ENCODE measurements at regions not wholly inside any gene's neighbourhood (a gene's known extent, or its start where the extent isn't known, plus 50 kb on each side); places are given as distances from the start of the nearest gene placed in this dataset.

DNA sequence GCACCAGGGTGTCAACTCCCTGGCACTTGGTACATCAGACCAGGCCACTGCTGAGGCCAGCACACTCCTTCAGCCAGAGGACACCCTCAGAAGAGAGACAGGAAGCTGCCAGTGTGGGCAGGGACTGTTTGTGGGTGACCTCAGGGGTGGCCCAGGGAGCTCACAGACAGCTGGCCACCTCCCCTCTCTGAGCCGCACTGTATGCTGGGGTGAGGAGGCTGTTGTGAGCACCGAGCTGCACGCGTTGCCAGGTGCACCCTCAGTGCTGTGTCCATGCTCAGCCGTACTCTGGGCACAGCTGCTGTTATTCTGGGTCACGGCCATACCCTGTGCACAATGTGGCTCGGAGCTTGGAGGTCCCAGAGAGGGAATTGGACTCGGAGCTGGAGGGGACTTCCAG, 61.5 kb upstream of the NANOS1 start:
- Histone ChIP-seq H3K36me3 (ENCODE audit: low read length) (no peaks in the 10 kb centered on the region), H4K20me1 (ENCODE audit: low read depth, low read length) (no peaks in the 10 kb centered on the region), H3K9me3 (ENCODE audit: insufficient read depth, low read length) (no peaks in the 10 kb centered on the region), H3K79me2 (ENCODE audit: insufficient read depth, low read length) (no peaks in the 10 kb centered on the region), H3K27me3 (ENCODE audit: low read length) (no peaks in the 10 kb centered on the region), H3K27ac (ENCODE audit: low read depth, low read length) (no peak overlapping the region), H3K9ac (ENCODE audit: low read length) (no peak overlapping the region), H2AFZ (ENCODE audit: low read depth, low read length, severe bottlenecking) (no peak overlapping the region), H3K4me3 (ENCODE audit: insufficient read depth, low read length, poor library complexity, severe bottlenecking) (no peak overlapping the region), H3K9me2 (replicated peaks; ENCODE audit: insufficient read depth, low read length) (no peaks in the 10 kb centered on the region), H3K4me2 (ENCODE audit: low read depth, low read length, poor library complexity, severe bottlenecking) (no peak overlapping the region), H3F3A (ENCODE audit: insufficient read depth) (no peaks in the 10 kb centered on the region)
- no peak for TF ChIP-seq EZH2phosphoT487 (conservative IDR thresholded peaks at IDR 0.05; ENCODE audit: low read length)
- TF ChIP-seq, protein P1, sequence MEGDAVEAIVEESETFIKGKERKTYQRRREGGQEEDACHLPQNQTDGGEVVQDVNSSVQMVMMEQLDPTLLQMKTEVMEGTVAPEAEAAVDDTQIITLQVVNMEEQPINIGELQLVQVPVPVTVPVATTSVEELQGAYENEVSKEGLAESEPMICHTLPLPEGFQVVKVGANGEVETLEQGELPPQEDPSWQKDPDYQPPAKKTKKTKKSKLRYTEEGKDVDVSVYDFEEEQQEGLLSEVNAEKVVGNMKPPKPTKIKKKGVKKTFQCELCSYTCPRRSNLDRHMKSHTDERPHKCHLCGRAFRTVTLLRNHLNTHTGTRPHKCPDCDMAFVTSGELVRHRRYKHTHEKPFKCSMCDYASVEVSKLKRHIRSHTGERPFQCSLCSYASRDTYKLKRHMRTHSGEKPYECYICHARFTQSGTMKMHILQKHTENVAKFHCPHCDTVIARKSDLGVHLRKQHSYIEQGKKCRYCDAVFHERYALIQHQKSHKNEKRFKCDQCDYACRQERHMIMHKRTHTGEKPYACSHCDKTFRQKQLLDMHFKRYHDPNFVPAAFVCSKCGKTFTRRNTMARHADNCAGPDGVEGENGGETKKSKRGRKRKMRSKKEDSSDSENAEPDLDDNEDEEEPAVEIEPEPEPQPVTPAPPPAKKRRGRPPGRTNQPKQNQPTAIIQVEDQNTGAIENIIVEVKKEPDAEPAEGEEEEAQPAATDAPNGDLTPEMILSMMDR (IDR thresholded peaks at IDR 0.05; ENCODE audit: insufficient read depth, low read length, poor library complexity, severe bottlenecking) = no peak

DNA sequence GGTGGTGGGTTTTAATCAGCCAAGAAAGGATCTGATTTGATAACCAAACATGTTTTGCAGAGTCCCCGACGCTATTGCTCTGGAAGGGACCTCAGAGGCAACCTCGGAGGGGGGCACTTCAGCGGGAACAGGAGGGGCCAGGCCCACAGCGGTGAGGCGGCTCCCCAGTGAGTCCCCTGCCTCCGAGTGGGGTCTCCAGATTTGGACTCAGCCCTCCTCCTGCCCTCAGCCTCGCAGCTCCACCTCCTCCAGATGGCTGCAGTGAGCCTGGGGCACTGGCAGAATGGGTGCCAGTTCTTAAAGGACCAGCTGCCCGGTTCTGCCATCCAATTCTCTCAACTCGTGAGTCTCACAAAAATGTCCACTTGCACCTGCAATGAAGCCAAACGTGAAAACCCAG, 61.0 kb upstream of the NANOS1 start:
- no peak overlapping the region for H3K27ac ChIP-seq (ENCODE audit: low read depth, low read length)
- H3F3A ChIP-seq (ENCODE audit: insufficient read depth) = no peaks in the 10 kb centered on the region
- H3K79me2 ChIP-seq (ENCODE audit: insufficient read depth, low read length) = no peaks in the 10 kb centered on the region
- H3K9me2 ChIP-seq (replicated peaks; ENCODE audit: insufficient read depth, low read length) = no peaks in the 10 kb centered on the region
- no peak overlapping the region for H3K4me2 ChIP-seq (ENCODE audit: low read depth, low read length, poor library complexity, severe bottlenecking)
- H4K20me1 ChIP-seq (ENCODE audit: low read depth, low read length) = no peaks in the 10 kb centered on the region
- H3K4me3 ChIP-seq (ENCODE audit: insufficient read depth, low read length, poor library complexity, severe bottlenecking) = no peak overlapping the region
- no peaks in the 10 kb centered on the region for H3K9me3 ChIP-seq (ENCODE audit: insufficient read depth, low read length)
- H3K27me3 ChIP-seq (ENCODE audit: low read length) = no peaks in the 10 kb centered on the region
- no peak overlapping the region for H3K9ac ChIP-seq (ENCODE audit: low read length)
- TF ChIP-seq, protein P1 (IDR thresholded peaks at IDR 0.05; ENCODE audit: insufficient read depth, low read length, poor library complexity, severe bottlenecking) = no peak
- TF ChIP-seq EZH2phosphoT487 (conservative IDR thresholded peaks at IDR 0.05; ENCODE audit: low read length) = no peak
- H3K36me3 ChIP-seq (ENCODE audit: low read length) = no peaks in the 10 kb centered on the region
- H2AFZ ChIP-seq (ENCODE audit: low read depth, low read length, severe bottlenecking) = no peak overlapping the region

DNA sequence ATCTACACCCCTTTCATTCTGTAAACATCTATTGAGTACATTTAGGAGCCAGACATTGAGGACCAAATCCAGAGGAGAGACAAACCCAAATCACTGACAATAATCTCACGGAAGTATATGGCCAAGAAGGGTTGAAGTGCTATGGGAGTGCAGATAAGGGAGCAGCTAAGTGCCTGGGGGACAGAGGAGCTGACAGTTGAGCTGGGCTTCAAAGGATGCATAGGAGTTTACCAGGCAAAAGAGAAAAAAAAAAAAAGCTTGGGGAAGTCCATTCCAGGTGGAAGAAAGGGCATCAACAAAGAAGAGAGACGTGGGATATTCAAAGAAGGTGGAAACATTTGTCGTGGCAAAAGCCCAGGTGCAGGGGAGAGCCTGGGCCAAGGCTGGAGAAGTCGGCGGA, 60.5 kb upstream of the NANOS1 start:
- H3K27me3 ChIP-seq (ENCODE audit: low read length) = 0 out of 2 replicates have a peak, but pooled peaks cover under 1% of the 10 kb centered on the region
- no peaks in the 10 kb centered on the region for H4K20me1 ChIP-seq (ENCODE audit: low read depth, low read length)
- no peak overlapping the region for H3K4me3 ChIP-seq (ENCODE audit: insufficient read depth, low read length, poor library complexity, severe bottlenecking)
- no peaks in the 10 kb centered on the region for H3K9me3 ChIP-seq (ENCODE audit: insufficient read depth, low read length)
- H3K27ac ChIP-seq (ENCODE audit: low read depth, low read length) = no peak overlapping the region
- H3K9ac ChIP-seq (ENCODE audit: low read length) = no peak overlapping the region
- H3F3A ChIP-seq (ENCODE audit: insufficient read depth) = no peaks in the 10 kb centered on the region
- H3K4me2 ChIP-seq (ENCODE audit: low read depth, low read length, poor library complexity, severe bottlenecking) = no peak overlapping the region
- TF ChIP-seq, protein P1 (IDR thresholded peaks at IDR 0.05; ENCODE audit: insufficient read depth, low read length, poor library complexity, severe bottlenecking) = no peak
- no peak for TF ChIP-seq EZH2phosphoT487 (conservative IDR thresholded peaks at IDR 0.05; ENCODE audit: low read length)
- H3K9me2 ChIP-seq (replicated peaks; ENCODE audit: insufficient read depth, low read length) = no peaks in the 10 kb centered on the region
- no peaks in the 10 kb centered on the region for H3K36me3 ChIP-seq (ENCODE audit: low read length)
- H3K79me2 ChIP-seq (ENCODE audit: insufficient read depth, low read length) = no peaks in the 10 kb centered on the region
- no peak overlapping the region for H2AFZ ChIP-seq (ENCODE audit: low read depth, low read length, severe bottlenecking)

Data from SU-DHL-6 (cell line).